ENCODE measurements at regions not wholly inside any gene's neighbourhood (a gene's known extent, or its start where the extent isn't known, plus 50 kb on each side); places are given as distances from the start of the nearest gene placed in this dataset.

GRCh38 chrX:99933865-99934264, 476.2 kb downstream of the PCDH19 start:
- TF ChIP-seq, protein P1, sequence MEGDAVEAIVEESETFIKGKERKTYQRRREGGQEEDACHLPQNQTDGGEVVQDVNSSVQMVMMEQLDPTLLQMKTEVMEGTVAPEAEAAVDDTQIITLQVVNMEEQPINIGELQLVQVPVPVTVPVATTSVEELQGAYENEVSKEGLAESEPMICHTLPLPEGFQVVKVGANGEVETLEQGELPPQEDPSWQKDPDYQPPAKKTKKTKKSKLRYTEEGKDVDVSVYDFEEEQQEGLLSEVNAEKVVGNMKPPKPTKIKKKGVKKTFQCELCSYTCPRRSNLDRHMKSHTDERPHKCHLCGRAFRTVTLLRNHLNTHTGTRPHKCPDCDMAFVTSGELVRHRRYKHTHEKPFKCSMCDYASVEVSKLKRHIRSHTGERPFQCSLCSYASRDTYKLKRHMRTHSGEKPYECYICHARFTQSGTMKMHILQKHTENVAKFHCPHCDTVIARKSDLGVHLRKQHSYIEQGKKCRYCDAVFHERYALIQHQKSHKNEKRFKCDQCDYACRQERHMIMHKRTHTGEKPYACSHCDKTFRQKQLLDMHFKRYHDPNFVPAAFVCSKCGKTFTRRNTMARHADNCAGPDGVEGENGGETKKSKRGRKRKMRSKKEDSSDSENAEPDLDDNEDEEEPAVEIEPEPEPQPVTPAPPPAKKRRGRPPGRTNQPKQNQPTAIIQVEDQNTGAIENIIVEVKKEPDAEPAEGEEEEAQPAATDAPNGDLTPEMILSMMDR (IDR thresholded peaks at IDR 0.05) = no peak
- TF ChIP-seq POLR2A (IDR thresholded peaks at IDR 0.05) = no peak

All from esophagus squamous epithelium (tissue), 4 donors.